HEK293T (cell line): ENCODE measurements at regions not wholly inside any gene's neighbourhood (a gene's known extent, or its start where the extent isn't known, plus 50 kb on each side); places are given as distances from the start of the nearest gene placed in this dataset.
"Not testable (repeated sequence)": the region's sequence is repeated elsewhere in the genome, so short reads cannot be mapped to it uniquely, and the experiment has no call there.

ENCODE experiments used
- CTCF ChIA-PET: fragments of 350-600 bp; formaldehyde crosslinking; extraction: SDS; loops from one replicate; lab custom pipeline; 2021; ENCODE audit warnings: antibody characterized with exemption, inconsistent platforms; lab: Yijun Ruan, JAX
- POLR2A ChIA-PET: fragments of 350-600 bp; formaldehyde crosslinking; extraction: SDS; loops from one replicate; lab custom pipeline; 2020; ENCODE audit warnings: antibody characterized with exemption, inconsistent platforms; lab: Yijun Ruan, JAX
- DNase-seq: peaks from one replicate; pipeline ENCODE4 v3.0.0; 2012; ENCODE audit warnings: mixed read lengths; ENCODE audit errors: extremely low spot score
- ARNT ChIP-seq: fragments of 450-650 bp; IDR thresholded peaks from 2 replicates; pipeline ENCODE4 v1.6.1; 2017; ENCODE audit warnings: mild to moderate bottlenecking
- BHLHE40 ChIP-seq: fragments of 450-650 bp; IDR thresholded peaks from 2 replicates; pipeline ENCODE4 v1.6.1; 2016; ENCODE audit warnings: mild to moderate bottlenecking, moderate library complexity, borderline replicate concordance
- CTBP1 ChIP-seq: fragments of 450-650 bp; IDR thresholded peaks from 2 replicates; pipeline ENCODE4 v1.6.1; 2016; ENCODE audit warnings: borderline replicate concordance
- ELF4 ChIP-seq: fragments of 450-650 bp; IDR thresholded peaks from 2 replicates; pipeline ENCODE4 v1.6.1; 2017; ENCODE audit warnings: antibody characterized with exemption
- FOXA1 ChIP-seq: fragments of 450-650 bp; IDR thresholded peaks from 2 replicates; pipeline ENCODE4 v1.6.1; 2016; ENCODE audit warnings: mild to moderate bottlenecking
- FOXK2 ChIP-seq: fragments of 450-650 bp; IDR thresholded peaks from 2 replicates; pipeline ENCODE4 v1.6.1; 2016; ENCODE audit warnings: mild to moderate bottlenecking
- FOXM1 ChIP-seq: fragments of 450-650 bp; IDR thresholded peaks from 2 replicates; pipeline ENCODE4 v1.6.1; 2017; ENCODE audit warnings: mild to moderate bottlenecking, borderline replicate concordance
- HDGF ChIP-seq: fragments of 450-650 bp; IDR thresholded peaks from 2 replicates; pipeline ENCODE4 v1.6.1; 2017; ENCODE audit warnings: antibody characterized with exemption, borderline replicate concordance
- L3MBTL2 ChIP-seq: fragments of 450-650 bp; conservative IDR thresholded peaks from 2 replicates; pipeline ENCODE4 v1.6.1; 2016; ENCODE audit warnings: mild to moderate bottlenecking
- LEF1 ChIP-seq: fragments of 450-650 bp; IDR thresholded peaks from 2 replicates; pipeline ENCODE4 v1.6.1; 2017; ENCODE audit warnings: mild to moderate bottlenecking, borderline replicate concordance
- NFRKB ChIP-seq: fragments of 450-650 bp; IDR thresholded peaks from 2 replicates; pipeline ENCODE4 v1.6.1; 2016; ENCODE audit warnings: mild to moderate bottlenecking, moderate library complexity
- SP1 ChIP-seq: fragments of 450-650 bp; IDR thresholded peaks from 2 replicates; pipeline ENCODE4 v1.6.1; 2017
- SUZ12 ChIP-seq: fragments of 450-650 bp; IDR thresholded peaks from 2 replicates; pipeline ENCODE4 v1.6.1; 2016; ENCODE audit warnings: mild to moderate bottlenecking
- TARDBP ChIP-seq: fragments of 450-650 bp; IDR thresholded peaks from 2 replicates; pipeline ENCODE4 v1.6.1; 2016
- ZNF384 ChIP-seq: fragments of 450-650 bp; IDR thresholded peaks from 2 replicates; pipeline ENCODE4 v1.6.1; 2016
- TF ChIP-seq, protein P1 (sequence below): fragments of 450-650 bp; IDR thresholded peaks from 2 replicates; pipeline ENCODE4 v1.6.1; 2016

- TF ChIP-seq TARDBP (no peak), FOXA1 (no peak), ELF4 (no peak), ZNF384 (no peak), HDGF (no peak), ARNT (no peak), SUZ12 (no peak), LEF1 (no peak), BHLHE40 (no peak), NFRKB (no peak)
- CTCF ChIA-PET = no interaction called here
- no peak for DNase-seq
- POLR2A ChIA-PET = no interaction called here
Measured at GRCh38 chr3:14057701-14058100, 67.0 kb downstream of the CHCHD4 start.

- no peak for DNase-seq
- ChIA-PET POLR2A (no interaction called here), CTCF (no interaction called here)
- TF ChIP-seq NFRKB (no peak), SP1 (no peak), CTBP1 (no peak), LEF1 (no peak), TARDBP (no peak), L3MBTL2 (no peak), SUZ12 (no peak)
Measured at GRCh38 chr3:14047841-14048240, 76.8 kb downstream of the CHCHD4 start.

DNA sequence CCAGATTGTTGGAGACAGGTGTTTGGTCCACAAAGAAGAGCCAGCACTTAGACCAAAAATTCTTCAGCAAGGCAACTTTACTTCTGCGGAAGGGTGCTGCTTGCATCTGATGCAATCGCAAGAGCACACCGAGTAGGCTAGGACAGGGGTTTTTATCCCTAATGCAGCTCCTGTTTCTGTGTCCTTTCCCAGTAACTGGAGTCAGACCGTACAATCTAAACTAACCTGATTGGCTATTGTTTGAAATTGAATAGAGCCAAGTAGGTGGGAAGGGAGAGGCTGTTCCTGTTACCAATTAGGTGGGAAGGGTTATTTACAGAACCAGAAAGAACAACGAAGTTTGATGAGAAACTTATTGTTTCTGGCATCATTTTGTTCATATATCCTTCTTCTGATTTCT, 77.6 kb downstream of the CHCHD4 start:
- ChIA-PET POLR2A (no interaction called here), CTCF (no interaction called here)
- TF ChIP-seq SUZ12 (no peak), NFRKB (no peak), CTBP1 (no peak), FOXA1 (no peak)
- DNase-seq = no peak

DNA sequence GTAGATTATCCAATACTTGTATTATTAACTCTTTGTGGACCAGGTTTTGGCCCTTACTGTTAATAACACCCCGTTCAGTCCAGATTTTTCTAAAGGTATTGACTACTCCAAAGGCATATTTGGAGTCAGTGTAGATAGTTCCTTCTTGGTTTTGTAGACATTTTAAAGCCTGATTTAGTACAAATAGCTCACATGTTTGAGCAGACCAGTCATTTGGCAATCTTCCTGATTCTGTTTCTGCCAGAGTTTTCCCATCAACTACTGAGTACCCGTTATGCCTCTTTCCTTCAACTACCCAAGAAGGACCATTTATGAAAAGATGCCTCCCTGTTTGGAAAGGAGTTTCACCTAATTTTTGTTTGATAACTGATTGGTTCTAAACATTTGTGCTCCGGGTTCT, 82.0 kb downstream of the CHCHD4 start:
- CTCF ChIA-PET = no interaction called here
- TF ChIP-seq ZNF384 = no peak
- TF ChIP-seq L3MBTL2 = no peak
- no peak for TF ChIP-seq TARDBP
- no peak for TF ChIP-seq SUZ12
- POLR2A ChIA-PET = no interaction called here
- no peak for DNase-seq

DNA sequence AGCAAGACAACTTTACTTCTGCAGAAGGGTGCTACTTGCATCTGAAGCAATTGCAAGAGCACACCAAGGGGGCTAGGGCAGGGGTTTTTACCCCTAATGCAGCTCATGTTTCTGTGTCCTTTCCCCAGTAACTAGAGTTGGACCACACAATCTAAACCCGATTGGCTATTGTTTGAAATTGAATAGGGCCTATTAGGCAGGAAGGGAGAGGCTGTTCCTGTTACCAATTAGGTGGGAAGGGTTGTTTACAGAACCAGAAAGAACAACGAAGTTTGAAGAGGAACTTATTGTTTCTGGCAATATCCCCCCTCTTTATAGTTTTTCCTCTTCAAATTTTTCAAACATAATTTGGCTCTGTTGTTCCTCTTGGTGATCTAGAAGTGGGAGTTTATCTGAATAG, 85.5 kb downstream of the CHCHD4 start:
- no peak for TF ChIP-seq BHLHE40
- TF ChIP-seq SUZ12 = no peak
- no peak for TF ChIP-seq HDGF
- TF ChIP-seq FOXA1 = no peak
- no peak for TF ChIP-seq TARDBP
- no peak for TF ChIP-seq ARNT
- no peak for TF ChIP-seq ELF4
- no peak for TF ChIP-seq L3MBTL2
- no peak for TF ChIP-seq NFRKB
- TF ChIP-seq ZNF384 = no peak
- TF ChIP-seq, protein P1, sequence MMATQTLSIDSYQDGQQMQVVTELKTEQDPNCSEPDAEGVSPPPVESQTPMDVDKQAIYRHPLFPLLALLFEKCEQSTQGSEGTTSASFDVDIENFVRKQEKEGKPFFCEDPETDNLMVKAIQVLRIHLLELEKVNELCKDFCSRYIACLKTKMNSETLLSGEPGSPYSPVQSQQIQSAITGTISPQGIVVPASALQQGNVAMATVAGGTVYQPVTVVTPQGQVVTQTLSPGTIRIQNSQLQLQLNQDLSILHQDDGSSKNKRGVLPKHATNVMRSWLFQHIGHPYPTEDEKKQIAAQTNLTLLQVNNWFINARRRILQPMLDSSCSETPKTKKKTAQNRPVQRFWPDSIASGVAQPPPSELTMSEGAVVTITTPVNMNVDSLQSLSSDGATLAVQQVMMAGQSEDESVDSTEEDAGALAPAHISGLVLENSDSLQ = no peak
- no peak for DNase-seq
- POLR2A ChIA-PET = no interaction called here
- CTCF ChIA-PET = no interaction called here

- DNase-seq = no peak
- ChIA-PET CTCF (no interaction called here), POLR2A (no interaction called here)
- TF ChIP-seq SP1 = no peak
- TF ChIP-seq, protein P1 = no peak
- TF ChIP-seq TARDBP = no peak
- no peak for TF ChIP-seq LEF1
- TF ChIP-seq ARNT = no peak
Measured at GRCh38 chr3:14037211-14037610, 87.5 kb downstream of the CHCHD4 start.

DNA sequence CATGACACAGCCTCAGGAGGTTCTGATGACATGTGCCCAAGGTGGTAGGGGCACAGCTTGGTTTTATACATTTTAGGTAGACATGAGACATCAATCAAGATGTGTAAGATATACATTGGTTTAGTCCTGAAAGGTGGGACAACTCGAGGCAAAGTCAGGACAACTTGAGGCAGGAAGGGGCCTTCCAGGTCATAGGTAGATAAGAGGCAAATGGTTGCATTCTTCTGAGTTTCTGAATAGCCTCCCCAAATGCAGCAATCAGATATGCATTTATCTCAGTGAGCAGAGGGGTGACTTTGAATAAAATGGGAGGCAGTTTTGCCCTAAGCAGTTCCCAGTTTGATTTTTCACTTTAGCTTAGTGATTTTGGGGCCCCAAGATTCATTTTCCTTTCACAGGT, 91.6 kb downstream of the CHCHD4 start:
- DNase-seq = no peak
- ChIA-PET POLR2A (no interaction called here), CTCF (no interaction called here)
- TF ChIP-seq ZNF384 (no peak), SP1 (no peak), TARDBP (no peak), L3MBTL2 (no peak), CTBP1 (no peak), ELF4 (no peak), FOXK2 (no peak), FOXM1 (no peak), SUZ12 (no peak), BHLHE40 (no peak), FOXA1 (no peak), LEF1 (no peak), NFRKB (no peak), HDGF (no peak), ARNT (no peak)
- TF ChIP-seq, protein P1 = no peak

DNA sequence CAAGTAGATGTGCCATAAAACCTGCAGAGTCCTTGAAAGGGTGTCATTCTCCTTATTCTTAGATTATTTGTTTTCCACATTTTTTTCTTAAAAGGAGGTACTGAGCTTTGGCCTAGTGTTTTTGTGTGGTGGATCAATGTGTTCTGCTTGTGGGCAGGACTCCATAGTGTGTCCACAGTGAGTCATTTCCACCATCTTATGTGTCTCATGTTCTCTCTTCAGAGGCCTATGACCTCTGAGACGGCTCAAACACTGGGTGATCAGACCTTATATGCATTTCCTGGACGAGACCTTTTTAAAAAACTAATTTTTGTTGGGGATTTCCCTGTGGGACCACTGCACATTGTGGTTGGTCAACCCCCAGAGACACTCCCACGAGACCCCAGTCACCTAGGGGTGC, 93.4 kb downstream of the CHCHD4 start:
- TF ChIP-seq TARDBP (no peak), SP1 (no peak), FOXM1 (no peak), NFRKB (no peak), L3MBTL2 (no peak), FOXA1 (no peak), CTBP1 (no peak), HDGF (no peak), FOXK2 (no peak), ELF4 (no peak), ZNF384 (no peak), ARNT (no peak), LEF1 (no peak), SUZ12 (no peak), BHLHE40 (no peak)
- TF ChIP-seq, protein P1 = no peak
- ChIA-PET CTCF (no interaction called here), POLR2A (no interaction called here)
- no peak for DNase-seq

GRCh38 chr3:14029390-14029995, 95.2 kb downstream of the CHCHD4 start:
- POLR2A ChIA-PET, DNase-seq, CTCF ChIA-PET: not testable (repeated sequence)

- CTCF ChIA-PET = interaction anchor here (0.6 kb wide), 1 partner anchor 375 kb away, joined by 3 read pairs; no protein-coding TSS in a partner anchor
- DNase-seq, POLR2A ChIA-PET: not testable (repeated sequence)
Measured at GRCh38 chr3:14028122-14028521, 96.5 kb downstream of the CHCHD4 start.
